ENCODE measurements at regions not wholly inside any gene's neighbourhood (a gene's known extent, or its start where the extent isn't known, plus 50 kb on each side); places are given as distances from the start of the nearest gene placed in this dataset.

DNA sequence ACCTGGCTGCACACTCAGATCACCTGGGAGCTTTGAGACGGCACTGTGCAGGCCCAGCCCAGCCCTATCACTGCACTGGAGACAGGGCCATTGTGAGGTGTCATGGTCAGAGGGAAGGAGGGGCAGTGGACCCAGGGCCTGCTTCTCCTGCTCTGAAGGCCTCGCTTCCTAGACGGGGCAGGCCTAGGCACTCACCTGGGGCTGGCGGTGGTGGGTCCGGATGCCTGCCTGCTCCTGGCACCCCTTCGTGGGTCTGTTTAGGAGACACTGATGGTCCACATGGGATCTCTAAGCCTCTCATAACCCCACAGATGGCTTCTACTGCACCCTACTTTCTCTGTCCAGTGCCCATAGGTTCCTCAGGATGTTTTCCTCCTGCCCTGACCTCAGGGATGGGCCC is 230.9 kb downstream of the MATN1 start:
- Mint-ChIP-seq H3K36me3 (ENCODE audit: low read depth) (0 out of 2 replicates have a peak, but pooled peaks cover 6% of the 10 kb centered on the region), H3K9me3 (peaks cover 11% of the 10 kb centered on the region; the same call in 1 of the 2 replicates), H3K4me1 (ENCODE audit: low read depth) (no peaks in the 10 kb centered on the region), H3K4me3 (no peak overlapping the region), H3K27me3 (ENCODE audit: insufficient read depth) (peaks cover 20% of the 10 kb centered on the region), H3K27ac (no peak overlapping the region)
- no peak for DNase-seq
- TF ChIP-seq, protein P1, sequence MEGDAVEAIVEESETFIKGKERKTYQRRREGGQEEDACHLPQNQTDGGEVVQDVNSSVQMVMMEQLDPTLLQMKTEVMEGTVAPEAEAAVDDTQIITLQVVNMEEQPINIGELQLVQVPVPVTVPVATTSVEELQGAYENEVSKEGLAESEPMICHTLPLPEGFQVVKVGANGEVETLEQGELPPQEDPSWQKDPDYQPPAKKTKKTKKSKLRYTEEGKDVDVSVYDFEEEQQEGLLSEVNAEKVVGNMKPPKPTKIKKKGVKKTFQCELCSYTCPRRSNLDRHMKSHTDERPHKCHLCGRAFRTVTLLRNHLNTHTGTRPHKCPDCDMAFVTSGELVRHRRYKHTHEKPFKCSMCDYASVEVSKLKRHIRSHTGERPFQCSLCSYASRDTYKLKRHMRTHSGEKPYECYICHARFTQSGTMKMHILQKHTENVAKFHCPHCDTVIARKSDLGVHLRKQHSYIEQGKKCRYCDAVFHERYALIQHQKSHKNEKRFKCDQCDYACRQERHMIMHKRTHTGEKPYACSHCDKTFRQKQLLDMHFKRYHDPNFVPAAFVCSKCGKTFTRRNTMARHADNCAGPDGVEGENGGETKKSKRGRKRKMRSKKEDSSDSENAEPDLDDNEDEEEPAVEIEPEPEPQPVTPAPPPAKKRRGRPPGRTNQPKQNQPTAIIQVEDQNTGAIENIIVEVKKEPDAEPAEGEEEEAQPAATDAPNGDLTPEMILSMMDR (IDR thresholded peaks at IDR 0.05) = no peak

DNA sequence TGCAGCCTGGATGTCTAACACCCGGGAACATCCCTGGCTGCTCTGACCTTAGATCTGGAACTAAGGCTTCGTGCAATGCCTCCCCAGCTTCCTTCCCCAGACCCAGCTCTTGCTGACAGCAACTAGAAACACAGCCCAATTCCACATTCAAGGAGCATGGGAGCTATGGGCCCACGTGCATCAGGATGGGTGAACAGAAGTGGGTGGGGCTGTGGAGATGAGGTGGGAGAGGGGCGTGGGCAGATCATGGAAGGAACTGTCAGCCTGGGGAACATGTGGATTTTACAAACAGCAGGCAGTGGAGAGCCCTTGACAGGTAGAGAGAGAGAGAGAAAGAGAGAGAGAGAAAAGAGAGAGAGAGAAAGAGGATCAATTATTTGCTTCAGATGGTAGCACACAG is 231.6 kb downstream of the MATN1 start:
- Mint-ChIP-seq H3K9me3 (peaks cover 11% of the 10 kb centered on the region; the same call in 1 of the 2 replicates), H3K27me3 (ENCODE audit: insufficient read depth) (peaks cover 20% of the 10 kb centered on the region), H3K36me3 (ENCODE audit: low read depth) (0 out of 2 replicates have a peak, but pooled peaks cover 6% of the 10 kb centered on the region), H3K4me1 (ENCODE audit: low read depth) (no peaks in the 10 kb centered on the region), H3K4me3 (no peak overlapping the region), H3K27ac (no peak overlapping the region)
- TF ChIP-seq, protein P1 (IDR thresholded peaks at IDR 0.05) = no peak
- DNase-seq = no peak

DNA sequence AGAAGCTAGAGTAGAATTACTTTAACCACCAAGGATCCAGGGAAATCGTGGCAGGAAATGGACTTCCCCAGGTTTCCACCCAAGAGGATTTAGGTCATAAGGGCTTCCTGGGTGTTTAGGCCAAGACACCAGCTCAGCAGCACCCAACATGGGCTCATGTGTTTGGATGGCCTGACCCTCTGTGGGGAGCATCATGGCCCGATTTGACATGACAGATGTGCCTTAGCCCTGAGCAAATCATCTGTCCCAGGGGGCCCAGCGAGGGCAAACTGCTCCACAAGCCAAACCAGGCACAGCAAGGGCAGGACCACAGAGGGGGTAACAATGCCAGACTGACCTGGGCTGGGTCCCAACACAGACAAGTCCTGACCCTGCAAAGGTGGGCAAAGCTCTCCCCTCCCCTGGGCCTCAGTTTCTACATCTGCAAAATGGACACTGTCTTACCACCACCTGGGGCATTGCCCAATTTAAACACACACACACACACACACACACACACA is 232.8 kb downstream of the MATN1 start:
- H3K27me3 Mint-ChIP-seq (ENCODE audit: insufficient read depth) = peaks cover 12% of the 10 kb centered on the region
- H3K27ac Mint-ChIP-seq = no peak overlapping the region
- no peaks in the 10 kb centered on the region for H3K4me1 Mint-ChIP-seq (ENCODE audit: low read depth)
- peaks cover 11% of the 10 kb centered on the region; the same call in 1 of the 2 replicates for H3K9me3 Mint-ChIP-seq
- TF ChIP-seq, protein P1 (IDR thresholded peaks at IDR 0.05) = no peak
- no peak for DNase-seq
- no peak overlapping the region for H3K4me3 Mint-ChIP-seq
- 0 out of 2 replicates have a peak, but pooled peaks cover 6% of the 10 kb centered on the region for H3K36me3 Mint-ChIP-seq (ENCODE audit: low read depth)

DNA sequence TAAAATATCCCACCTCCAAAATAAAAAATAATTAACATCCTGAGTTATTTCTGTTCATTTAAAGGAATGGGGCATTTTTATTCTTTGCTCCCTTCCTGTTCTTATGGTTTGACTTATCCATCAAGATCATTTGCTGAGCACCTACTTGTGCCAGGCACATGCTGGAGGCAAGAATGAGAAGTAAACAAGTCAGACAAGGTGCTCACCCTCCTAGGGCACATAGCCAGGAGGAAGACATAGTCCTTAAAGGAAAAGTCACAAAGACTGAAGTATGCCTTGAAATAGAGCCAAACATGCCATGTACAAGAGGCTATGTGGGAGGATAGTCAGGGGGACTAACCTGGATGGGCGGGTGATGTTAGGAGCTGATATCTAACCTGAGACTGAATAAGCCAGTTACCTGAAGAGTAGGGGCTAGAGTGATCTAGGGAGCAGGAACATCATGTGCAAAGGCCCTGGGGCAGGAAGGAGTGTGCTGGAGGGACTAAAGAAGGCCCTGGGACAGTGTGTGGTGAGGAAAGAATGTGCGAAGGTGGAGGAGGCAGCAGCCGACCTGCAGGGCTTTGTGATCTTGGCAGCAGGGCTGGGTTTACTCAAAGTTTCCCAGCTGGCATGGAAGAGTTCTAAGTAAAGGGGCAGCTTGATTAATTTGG is 233.5 kb downstream of the MATN1 start:
- Mint-ChIP-seq H3K4me1 (ENCODE audit: low read depth) (no peaks in the 10 kb centered on the region), H3K27me3 (ENCODE audit: insufficient read depth) (peaks cover 12% of the 10 kb centered on the region), H3K27ac (no peak overlapping the region), H3K36me3 (ENCODE audit: low read depth) (0 out of 2 replicates have a peak, but pooled peaks cover 5% of the 10 kb centered on the region), H3K4me3 (no peak overlapping the region), H3K9me3 (peaks cover 7% of the 10 kb centered on the region; the same call in 1 of the 2 replicates)
- TF ChIP-seq, protein P1 (IDR thresholded peaks at IDR 0.05) = no peak
- DNase-seq = no peak

DNA sequence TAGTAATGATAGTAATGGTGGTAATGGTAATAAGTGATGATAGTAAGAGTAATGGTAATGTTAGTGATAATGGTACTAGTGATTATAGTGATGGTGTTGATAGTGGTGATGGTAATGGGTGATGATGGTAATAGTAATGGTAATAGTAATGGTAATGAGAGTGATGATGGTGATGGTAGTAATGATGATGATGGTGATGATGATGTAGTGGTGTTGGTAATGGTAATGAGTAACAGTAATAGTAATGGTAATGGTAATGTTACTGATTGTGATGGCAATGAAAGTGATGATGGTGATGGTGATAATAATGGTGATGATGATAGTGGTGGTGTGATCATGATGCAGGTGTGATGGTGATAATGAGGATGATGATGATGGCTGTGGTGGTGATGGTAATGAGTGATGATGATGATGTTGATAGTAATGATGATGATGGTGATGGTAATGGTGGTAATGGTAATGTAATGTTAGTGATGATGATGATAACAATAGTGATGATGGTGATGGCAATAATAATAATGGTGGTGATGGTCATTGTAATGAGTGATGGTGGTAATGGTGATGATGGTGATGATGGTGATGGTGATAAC is 235.0 kb downstream of the MATN1 start:
- no peak overlapping the region for H3K4me3 Mint-ChIP-seq
- DNase-seq = no peak
- no peaks in the 10 kb centered on the region for H3K9me3 Mint-ChIP-seq
- TF ChIP-seq, protein P1 (IDR thresholded peaks at IDR 0.05) = no peak
- no peaks in the 10 kb centered on the region for H3K36me3 Mint-ChIP-seq (ENCODE audit: low read depth)
- no peaks in the 10 kb centered on the region for H3K4me1 Mint-ChIP-seq (ENCODE audit: low read depth)
- peaks cover 4% of the 10 kb centered on the region for H3K27me3 Mint-ChIP-seq (ENCODE audit: insufficient read depth)
- no peak overlapping the region for H3K27ac Mint-ChIP-seq

All from HFFc6 (cell line).